ENCODE measurements at regions not wholly inside any gene's neighbourhood (a gene's known extent, or its start where the extent isn't known, plus 50 kb on each side); places are given as distances from the start of the nearest gene placed in this dataset.
"Not testable (repeated sequence)": the region's sequence is repeated elsewhere in the genome, so short reads cannot be mapped to it uniquely, and the experiment has no call there.

GRCh38 chr1:120557605-120558302 is 142.9 kb downstream of the NBPF8 start:
- not testable (repeated sequence) for DNase-seq

GRCh38 chr1:120558303-120559060 is 143.6 kb downstream of the NBPF8 start:
- not testable (repeated sequence) for DNase-seq

GRCh38 chr1:120561767-120562166 is 146.9 kb downstream of the NBPF8 start:
- DNase-seq, result not testable (repeated sequence)

DNA sequence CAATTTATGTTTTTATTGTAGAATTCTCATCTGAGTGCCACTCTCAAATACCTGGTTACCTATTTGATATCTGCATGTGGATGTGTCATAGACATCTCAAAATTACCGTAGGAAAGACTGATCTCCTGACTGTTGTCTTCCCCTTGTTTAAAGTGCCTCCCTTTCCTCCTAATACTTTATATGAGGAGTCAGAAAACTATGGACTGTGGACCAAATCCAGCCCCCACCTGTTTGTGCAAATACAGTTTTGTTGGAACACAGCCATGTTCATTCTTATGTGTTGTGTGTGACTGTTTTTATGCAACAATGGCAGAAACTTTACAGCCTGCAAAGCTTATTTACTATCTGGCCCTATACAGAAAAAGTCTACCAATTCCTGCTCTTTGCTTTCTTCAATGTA is 150.6 kb downstream of the NBPF8 start:
- DNase-seq, result not testable (repeated sequence)

DNA sequence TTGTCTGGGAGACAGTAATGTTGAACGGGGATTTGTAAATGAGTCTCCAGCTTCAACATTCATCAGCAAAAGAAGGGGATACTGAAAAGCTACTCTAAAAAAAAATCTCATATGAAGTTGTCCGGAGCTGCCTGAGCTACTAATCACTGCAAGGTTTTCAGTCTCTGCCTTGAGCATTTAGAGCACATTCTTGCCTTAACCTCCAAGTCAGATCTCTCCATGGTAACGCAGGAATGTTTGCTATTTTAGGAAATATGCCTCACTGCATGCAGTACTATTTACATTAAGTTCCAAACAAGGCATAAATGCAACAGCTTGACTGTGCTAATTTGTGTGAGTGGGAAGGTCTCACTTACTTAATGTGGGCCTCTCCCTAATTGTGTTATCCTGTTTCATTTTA is 152.8 kb downstream of the NBPF8 start:
- not testable (repeated sequence) for DNase-seq

- not testable (repeated sequence) for DNase-seq
Measured at GRCh38 chr1:120575201-120575600, 148.5 kb upstream of the NBPF26 start.

- not testable (repeated sequence) for DNase-seq
Measured at GRCh38 chr1:120582135-120582534, 141.6 kb upstream of the NBPF26 start.

- DNase-seq, result not testable (repeated sequence)
Measured at GRCh38 chr1:120586053-120586452, 137.7 kb upstream of the NBPF26 start.

DNA sequence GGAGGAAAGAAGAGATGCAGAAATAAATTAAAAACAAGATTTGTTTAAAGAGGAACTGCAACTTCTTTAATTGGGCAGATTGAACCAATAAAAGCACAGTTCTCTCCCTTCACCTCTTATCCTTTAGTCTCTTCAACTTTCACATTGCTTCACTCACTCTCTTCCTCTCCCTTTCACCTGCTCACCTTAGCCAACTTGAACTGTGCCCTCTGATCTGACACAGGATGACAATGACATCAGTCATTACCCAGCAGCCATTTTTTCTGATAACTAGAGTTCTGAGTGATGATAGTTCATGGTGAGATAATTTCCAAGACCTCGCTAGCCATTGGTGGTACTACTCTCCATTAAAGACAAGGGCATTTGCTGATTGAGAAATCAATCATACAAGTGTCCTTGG is 134.9 kb upstream of the NBPF26 start:
- not testable (repeated sequence) for DNase-seq

- not testable (repeated sequence) for DNase-seq
Measured at GRCh38 chr1:120591774-120592173, 132.0 kb upstream of the NBPF26 start.

DNA sequence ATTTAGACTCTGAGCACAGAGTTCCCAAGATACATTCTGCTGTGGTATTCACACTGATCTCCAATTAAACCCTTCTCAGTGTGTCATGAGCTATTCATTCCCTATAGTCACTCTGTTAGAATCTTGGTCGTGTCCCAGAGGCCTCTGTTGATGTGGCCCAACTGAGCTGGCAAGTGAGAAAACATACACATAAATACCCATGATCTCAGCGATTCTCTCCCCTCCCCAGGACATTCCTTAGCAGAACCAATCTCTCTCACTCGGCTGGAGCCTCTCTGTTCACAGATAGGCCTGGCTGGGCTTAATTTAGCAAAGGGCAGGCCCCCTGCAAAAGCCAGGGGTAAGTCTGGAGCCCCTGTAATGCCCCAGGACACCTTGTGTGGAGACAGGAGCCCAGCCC is 130.8 kb upstream of the NBPF26 start:
- DNase-seq, result not testable (repeated sequence)

DNA sequence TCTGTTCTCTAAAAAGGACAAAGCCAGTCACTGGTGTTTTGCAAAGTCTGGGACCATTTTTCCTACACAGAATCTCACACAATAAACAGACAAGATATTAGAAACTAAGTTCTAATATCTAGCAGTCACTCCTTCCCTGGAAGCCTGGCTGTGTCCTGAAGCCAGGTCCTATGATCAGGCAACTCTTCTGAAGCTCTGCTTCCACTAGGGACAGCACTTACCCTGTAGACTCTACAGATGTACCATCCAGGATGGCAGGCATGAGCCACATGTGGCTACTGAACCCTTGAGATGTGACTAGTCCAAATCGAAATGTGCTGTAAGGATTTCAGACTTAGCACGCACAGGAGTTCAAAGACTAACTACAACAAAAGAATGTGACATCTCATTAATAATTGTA is 130.1 kb upstream of the NBPF26 start:
- DNase-seq, result not testable (repeated sequence)

GRCh38 chr1:120598331-120598951 is 125.3 kb upstream of the NBPF26 start:
- not testable (repeated sequence) for DNase-seq

DNA sequence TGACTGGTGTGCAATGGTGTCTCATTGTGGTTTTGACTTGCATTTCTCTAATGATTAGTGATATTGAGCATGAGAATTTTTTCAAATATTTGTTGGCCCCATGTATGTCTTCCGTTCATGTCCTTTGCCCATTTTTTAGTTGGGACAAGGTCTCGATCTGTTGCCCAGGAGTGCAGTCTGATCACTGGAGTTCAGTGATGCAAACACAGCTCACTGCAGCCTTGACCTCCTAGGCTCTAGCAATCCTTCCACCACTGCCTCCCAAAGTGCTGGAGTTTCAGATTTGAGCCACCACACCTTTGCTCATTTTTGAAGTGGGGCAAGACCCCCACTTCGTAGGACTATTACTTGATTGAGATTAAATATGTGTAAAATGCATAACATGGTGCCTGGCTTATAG is 124.2 kb upstream of the NBPF26 start:
- DNase-seq, result not testable (repeated sequence)

GRCh38 chr1:120600442-120601041 is 123.2 kb upstream of the NBPF26 start:
- DNase-seq, result not testable (repeated sequence)

DNA sequence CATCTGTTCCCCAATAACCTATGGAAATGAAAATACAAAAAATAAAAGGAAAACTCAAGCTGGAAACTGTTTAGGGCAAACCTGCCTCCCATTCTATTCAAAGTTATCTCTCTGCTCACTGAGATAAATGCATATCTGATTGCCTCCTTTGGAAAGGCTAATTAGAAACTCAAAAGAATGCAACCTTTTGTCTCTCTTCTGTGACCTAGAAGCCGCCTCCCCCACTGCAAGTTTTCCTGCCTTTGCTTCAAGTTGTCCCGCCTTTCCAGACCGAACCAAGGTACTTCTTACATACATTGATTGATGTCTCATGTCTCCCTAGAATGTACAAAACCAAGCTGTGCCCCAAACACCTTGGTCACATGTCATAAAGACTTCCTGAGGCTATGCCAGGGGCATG is 115.9 kb upstream of the NBPF26 start:
- DNase-seq, result not testable (repeated sequence)

DNA sequence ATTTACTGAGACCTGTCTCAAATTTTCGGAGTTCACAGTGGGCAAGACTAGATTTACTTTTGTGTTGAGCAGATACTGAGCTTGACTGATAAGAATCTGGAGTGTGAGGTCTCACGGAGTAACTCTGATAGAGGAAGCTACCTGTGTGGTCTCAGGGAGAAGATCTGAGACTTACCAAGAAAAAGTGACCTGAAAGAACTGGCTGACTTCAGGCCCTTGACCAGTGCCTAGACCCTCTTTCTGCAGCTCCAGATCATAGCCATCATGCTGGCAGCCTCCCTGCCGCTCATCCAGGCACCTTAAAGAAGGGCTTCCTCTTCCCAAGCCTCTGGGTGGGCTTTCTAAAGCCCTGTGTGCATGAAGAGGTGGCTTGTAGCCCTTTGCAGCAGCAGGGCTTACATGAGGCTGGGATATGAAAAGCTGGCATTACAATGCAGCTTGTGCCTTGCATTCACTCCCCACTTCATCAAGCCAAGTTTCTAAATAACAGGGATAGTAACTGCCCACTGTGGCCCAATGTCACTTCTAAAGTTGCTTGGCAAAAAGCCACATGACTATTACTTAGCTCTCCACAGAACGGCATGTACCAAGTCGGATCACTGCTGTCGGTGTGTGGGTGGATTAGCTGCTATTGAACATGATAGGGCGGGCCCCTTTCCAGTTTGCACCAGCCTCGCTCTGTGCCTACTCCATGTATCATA is 115.3 kb upstream of the NBPF26 start:
- DNase-seq, result not testable (repeated sequence)

GRCh38 chr1:120609015-120609573 is 114.7 kb upstream of the NBPF26 start:
- DNase-seq, result not testable (repeated sequence)

DNA sequence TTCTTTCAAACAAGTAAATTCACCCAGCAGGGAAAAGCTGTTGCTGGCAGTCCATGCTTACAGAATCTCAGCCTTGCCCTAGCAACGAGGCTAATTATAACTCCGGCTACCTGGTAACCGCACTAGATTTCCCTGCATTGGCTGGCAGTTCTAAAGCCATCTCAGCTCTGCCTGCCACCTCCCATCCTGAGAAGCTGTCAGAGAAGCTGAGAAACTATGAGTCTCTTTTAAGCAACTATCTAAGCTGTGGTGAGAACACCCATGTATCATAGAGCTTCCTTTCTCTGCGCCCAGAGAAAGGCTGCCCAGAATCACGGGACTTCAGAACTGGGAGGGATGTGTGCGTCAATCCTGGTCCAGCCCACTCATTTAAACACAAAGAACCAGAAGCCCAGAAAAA is 113.9 kb upstream of the NBPF26 start:
- not testable (repeated sequence) for DNase-seq

- DNase-seq, result not testable (repeated sequence)
Measured at GRCh38 chr1:120614931-120615639, 108.7 kb upstream of the NBPF26 start.

DNA sequence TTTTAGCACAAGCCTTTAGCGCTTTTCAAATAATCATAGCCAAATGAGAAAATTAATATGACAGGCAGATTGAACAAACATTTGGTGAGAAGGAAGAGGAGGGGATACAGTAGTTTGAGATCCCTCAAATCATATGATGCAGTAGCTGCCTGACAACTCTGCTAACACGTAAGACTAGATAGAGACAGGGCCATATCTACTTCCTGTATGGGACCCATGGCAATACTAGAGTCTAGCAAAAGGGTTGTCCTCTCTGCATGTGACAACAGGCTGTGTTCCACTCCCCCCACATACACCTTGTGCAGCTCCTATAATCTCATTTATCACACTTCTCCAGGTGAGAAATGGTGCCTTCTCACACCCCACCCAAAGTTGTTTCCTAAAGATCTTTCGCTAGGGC is 106.3 kb upstream of the NBPF26 start:
- not testable (repeated sequence) for DNase-seq
